HG03575 (cell line): ENCODE measurements at regions not wholly inside any gene's neighbourhood (a gene's known extent, or its start where the extent isn't known, plus 50 kb on each side); places are given as distances from the start of the nearest gene placed in this dataset.
"Not testable (repeated sequence)": the region's sequence is repeated elsewhere in the genome, so short reads cannot be mapped to it uniquely, and the experiment has no call there.

Experiments used
- ATAC-seq: cut with Tn5 transposase; IDR thresholded peaks from one replicate; pipeline ENCODE4 v1.9.1; 2021; ENCODE audit not compliant: unreplicated experiment, insufficient number of reproducible peaks, low FRiP score; ENCODE audit errors: extremely low read depth

- not testable (repeated sequence) for ATAC-seq
Measured at GRCh38 chr15:22274376-22274775, 184.3 kb upstream of the GOLGA6L22 start.

DNA sequence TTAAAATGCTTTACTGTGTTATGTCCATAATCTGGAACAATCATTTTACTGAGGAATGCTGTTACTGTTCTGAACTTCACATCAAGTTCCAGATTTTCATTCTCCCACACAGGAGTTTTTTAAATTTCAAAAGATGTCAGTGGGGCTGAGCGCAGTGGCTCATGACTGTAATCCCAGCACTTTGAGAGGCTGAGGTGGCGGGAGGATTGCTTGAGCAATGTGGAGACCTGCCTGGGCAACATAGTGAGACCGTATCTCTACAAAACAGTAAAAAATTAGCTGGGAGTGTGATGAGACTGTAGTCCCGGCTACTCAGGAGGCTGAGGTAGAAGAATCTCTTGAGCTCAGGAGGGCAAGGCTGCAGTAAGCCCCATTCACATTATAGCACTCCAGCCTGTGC lies 177.9 kb upstream of the GOLGA6L22 start:
- not testable (repeated sequence) for ATAC-seq

- not testable (repeated sequence) for ATAC-seq
Measured at GRCh38 chr15:22282794-22283533, 175.7 kb upstream of the GOLGA6L22 start.

DNA sequence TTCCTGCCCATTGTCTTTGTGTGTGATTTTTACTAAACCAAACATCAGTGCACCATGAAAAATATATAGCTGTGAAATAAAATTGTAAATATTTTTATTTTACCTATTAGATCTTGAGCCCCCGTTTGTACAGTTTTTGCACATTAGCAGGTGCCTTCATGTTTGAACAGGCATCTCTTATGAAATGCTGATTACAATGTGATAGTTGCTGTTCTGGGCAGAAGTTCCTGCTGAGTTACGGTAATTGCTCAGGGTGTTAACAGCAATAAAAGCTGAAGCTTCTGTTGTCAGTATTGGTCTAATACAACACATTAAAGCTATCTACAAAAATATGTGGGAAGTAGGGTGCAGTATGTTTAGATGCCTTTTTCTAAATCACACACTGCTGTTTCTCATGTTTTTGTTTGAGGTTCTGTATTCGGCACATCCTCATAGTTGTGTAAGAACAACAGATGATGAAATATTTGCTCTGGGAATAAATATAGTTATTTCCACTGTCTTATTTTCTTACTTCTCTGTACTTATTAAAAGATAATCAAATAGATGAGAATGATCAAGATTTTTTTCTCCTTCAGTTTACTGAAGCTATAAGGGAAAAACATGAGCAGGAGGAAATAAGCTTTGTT lies 173.8 kb upstream of the GOLGA6L22 start:
- not testable (repeated sequence) for ATAC-seq

DNA sequence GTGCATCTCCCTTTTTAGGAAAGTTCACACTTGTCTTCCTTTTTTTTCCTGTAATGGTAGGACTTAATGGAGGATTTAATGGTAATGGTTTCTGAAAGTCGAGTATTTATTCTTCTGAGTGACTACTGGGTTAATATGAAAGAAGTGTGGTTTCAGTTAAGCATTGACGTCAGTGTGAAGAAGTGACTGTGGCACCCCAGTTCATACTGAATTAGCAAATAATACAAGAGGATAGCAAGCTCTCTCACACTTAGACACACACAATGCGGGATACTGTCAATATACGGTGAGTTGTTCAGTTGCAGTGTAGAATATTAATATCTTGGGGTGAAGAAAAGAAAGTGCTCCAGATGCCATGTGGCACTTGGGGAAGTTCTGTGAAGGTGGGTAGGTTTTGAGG lies 167.6 kb upstream of the GOLGA6L22 start:
- not testable (repeated sequence) for ATAC-seq

DNA sequence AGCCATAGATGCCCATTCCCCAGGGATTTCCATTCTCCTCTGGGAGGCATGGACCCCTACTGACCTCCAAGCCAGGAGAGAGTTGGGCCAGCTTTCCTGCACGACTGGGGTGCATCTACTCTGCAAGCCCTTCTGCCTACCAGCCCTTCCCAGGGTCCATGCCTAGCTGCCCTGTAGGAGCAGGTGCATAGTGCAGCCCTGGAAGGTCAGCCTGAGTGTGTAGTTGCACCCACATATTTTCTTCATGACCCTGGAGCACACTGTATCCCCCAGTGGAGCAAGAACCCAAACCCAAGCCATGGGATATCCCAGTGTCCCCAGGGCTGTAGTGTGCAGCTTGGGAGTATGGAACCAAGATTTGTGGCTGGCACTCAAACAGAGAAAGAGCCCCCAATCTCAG lies 155.6 kb upstream of the GOLGA6L22 start:
- not testable (repeated sequence) for ATAC-seq
